Stimulated activated naive CD8-positive, alpha-beta T cell treated with anti-CD3 and anti-CD28 coated beads, Interleukin-15, Interleukin-2, amounts not matched to agents 100 ng/mL and 50 ng/mL, for 24 hours (primary cell): ENCODE measurements at regions not wholly inside any gene's neighbourhood (a gene's known extent, or its start where the extent isn't known, plus 50 kb on each side); places are given as distances from the start of the nearest gene placed in this dataset.
"Not testable (repeated sequence)": the region's sequence is repeated elsewhere in the genome, so short reads cannot be mapped to it uniquely, and the experiment has no call there.

Experiments used
- H3K27ac Mint-ChIP-seq: one replicate; pipeline ENCODE4 v1.8.0; 2021; ENCODE audit warnings: mild to moderate bottlenecking, mixed read lengths
- H3K27me3 Mint-ChIP-seq: one replicate; pipeline ENCODE4 v1.8.0; 2021; ENCODE audit warnings: mixed read lengths
- H3K36me3 Mint-ChIP-seq: one replicate; pipeline ENCODE4 v1.8.0; 2021; ENCODE audit warnings: low read depth, mixed read lengths
- H3K4me1 Mint-ChIP-seq: one replicate; pipeline ENCODE4 v1.8.0; 2021; ENCODE audit warnings: low read depth, mixed read lengths
- H3K4me3 Mint-ChIP-seq: one replicate; pipeline ENCODE4 v1.8.0; 2021; ENCODE audit warnings: mild to moderate bottlenecking, mixed read lengths
- H3K9me3 Mint-ChIP-seq: one replicate; pipeline ENCODE4 v1.8.0; 2021; ENCODE audit warnings: mixed read lengths

DNA sequence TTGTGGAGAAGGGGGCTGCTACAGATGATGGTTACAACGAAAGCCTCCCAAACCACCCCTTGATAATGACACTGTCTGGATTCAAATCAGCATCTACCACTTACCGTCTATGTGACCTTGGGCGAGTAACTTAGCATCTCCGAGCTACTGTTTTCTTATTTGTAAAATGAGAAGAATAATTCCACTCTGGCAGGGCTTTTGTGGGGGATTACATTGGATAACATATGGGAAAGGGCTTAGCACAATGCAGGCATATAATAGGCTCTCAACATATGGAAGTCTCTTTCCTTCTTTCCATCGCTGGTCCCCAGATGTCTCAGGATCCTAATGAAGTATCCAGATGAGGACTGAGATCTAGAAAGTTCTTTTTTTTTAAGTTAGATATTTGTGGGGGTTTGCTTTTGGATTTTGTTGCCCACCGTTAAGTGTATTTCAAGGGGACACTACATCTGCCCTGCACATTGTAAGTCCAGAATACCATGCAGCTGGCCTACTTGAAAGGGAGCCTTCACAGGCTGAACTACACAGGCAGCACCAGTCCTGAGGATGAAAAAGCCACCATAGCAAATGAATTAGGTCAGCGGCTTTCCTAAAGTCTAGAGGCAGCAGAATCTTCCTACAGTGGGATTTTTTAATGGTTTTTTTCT is 172.2 kb upstream of the IRF2BP2 start:
- Mint-ChIP-seq H3K27me3 (no peaks in the 10 kb centered on the region), H3K36me3 (no peaks in the 10 kb centered on the region), H3K27ac (no peak overlapping the region), H3K4me1 (no peaks in the 10 kb centered on the region), H3K4me3 (no peak overlapping the region), H3K9me3 (no peaks in the 10 kb centered on the region)

DNA sequence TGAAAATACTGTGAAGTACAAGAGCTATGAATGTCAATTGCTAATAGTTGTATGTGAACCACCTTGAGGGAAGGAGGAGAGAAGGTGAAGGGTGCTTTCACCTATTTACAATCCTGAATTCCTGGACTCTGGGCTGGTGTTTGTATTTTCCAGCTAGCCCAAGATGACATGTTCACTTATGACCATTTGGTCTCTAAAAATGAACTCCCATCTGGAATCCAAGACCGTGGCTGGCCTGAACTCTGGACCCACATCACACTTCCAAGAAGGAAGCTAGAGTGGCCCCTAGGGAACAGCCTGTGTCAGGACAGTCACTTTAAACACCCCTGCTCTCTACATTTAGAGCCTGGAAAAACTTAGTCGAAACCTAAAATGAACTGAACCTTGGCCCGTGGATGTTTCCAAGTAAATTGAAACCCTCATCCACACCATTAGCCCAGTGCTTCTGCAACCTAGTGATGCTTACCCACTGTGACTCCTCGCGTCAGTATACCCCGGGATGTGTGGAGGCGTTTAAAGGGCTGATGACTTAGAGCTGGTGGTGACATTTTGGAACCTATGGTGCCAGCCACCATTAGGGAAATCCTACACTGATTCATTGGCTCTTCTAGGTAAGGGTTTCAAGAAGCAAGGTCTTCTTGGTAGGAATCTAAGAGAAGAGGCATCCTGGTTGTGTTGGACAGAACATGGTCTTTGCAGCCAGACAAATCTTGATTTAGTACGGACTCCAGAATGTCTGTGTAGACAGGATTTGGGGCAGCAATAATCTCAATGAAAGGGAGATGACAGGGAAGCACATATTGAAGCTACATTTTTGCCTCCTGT is 171.5 kb upstream of the IRF2BP2 start:
- no peaks in the 10 kb centered on the region for H3K27me3 Mint-ChIP-seq

DNA sequence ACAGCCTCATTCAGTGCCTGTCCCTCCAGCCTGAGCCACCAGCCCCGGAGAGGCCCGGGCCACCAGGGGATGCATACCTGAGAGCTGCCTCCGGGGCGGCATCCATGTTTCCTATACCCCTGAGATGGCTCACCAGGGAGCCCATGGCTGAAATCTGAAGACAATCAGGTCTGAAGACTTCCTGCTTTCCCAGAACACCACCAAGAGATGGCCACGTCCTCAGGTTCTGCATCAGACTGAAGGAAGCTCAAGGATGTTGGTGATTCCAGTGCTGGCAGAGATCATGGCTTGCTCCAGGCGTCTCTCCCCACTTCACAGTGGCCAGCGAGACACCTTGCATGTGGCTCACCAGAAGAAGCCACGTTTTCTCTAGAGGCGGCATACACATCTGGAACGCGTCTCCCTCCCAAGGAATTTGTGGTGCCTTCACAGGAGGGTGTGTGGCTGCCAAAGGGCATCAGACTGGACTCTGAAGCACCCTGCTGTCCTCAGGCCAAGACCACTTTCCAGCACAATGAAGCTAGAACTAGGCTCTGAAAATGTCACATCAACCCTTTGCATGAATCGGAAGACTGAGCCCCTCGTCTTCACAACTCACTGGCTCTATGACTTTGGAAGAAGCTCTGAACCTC is 170.7 kb upstream of the IRF2BP2 start:
- H3K27me3 Mint-ChIP-seq: no peaks in the 10 kb centered on the region
- H3K27ac Mint-ChIP-seq: no peak overlapping the region
- H3K36me3 Mint-ChIP-seq: no peaks in the 10 kb centered on the region
- no peaks in the 10 kb centered on the region for H3K4me1 Mint-ChIP-seq
- H3K4me3 Mint-ChIP-seq: no peak overlapping the region
- H3K9me3 Mint-ChIP-seq: no peaks in the 10 kb centered on the region

More for the DNA sequence above, 171.5 kb upstream of the IRF2BP2 start:
- Mint-ChIP-seq H3K9me3 (no peaks in the 10 kb centered on the region), H3K4me3 (no peak overlapping the region), H3K36me3 (no peaks in the 10 kb centered on the region), H3K27ac (no peak overlapping the region), H3K4me1 (no peaks in the 10 kb centered on the region)

DNA sequence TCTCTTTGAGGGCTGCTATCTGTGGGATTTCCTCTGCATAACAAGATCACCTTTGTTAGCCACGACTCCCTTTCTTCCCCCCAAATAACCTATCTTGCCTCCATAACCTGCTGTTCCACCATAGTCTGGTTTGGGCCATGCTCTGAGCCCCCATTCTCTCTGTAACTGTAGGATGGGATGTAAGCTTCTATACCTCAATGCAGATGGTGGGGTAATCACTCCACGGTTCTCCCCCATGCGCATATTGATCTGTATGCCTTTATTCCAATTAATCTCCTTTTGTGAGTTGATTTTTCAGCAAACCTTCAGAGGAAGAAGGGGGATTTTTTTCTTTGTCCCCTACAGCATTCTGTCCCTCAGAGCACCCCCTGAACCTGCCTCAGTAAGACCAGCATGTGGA is 170.1 kb upstream of the IRF2BP2 start:
- H3K4me3 Mint-ChIP-seq: no peak overlapping the region
- H3K27me3 Mint-ChIP-seq: no peaks in the 10 kb centered on the region
- H3K36me3 Mint-ChIP-seq: no peaks in the 10 kb centered on the region
- no peak overlapping the region for H3K27ac Mint-ChIP-seq
- no peaks in the 10 kb centered on the region for H3K4me1 Mint-ChIP-seq
- H3K9me3 Mint-ChIP-seq: no peaks in the 10 kb centered on the region

DNA sequence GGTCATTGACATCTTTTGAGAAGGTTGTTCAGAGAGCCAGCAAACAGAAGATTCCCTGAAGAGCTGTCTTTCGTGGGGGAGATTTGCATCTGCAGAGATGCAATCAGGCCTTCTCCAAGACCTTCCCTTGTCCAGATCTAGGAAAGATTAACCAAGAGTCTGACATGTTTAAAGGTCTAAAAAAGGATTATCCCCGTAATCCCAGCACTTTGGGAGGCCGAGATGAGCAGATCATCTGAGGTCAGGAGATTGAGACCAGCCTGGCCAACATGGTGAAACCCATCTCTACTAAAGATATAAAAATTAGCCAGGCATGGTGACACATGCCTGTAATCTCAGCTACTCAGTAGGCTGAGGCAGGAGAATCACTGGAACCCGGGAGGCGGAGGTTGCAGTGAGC is 169.6 kb upstream of the IRF2BP2 start:
- not testable (repeated sequence) for H3K4me3 Mint-ChIP-seq, H3K9me3 Mint-ChIP-seq, H3K36me3 Mint-ChIP-seq, H3K27ac Mint-ChIP-seq, H3K27me3 Mint-ChIP-seq, H3K4me1 Mint-ChIP-seq

DNA sequence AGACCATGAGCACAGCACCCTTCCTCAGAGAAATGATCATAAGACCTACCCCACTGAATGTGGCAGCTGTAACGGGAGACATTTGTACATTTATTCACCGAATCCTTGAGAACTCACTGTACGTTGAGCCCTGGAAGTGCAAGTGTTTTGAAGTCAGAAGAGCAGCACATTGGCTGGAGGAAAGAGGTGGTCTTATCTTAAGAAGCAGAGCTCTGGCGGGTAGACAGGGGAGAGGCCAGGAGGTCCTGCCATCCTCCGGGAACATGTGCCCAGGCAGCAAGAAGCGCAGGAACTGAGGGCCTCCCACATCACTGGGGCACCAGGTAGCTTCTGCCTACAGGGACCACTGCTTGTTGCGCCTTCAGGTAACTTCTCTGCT is 169.2 kb upstream of the IRF2BP2 start:
- Mint-ChIP-seq H3K9me3 (no peaks in the 10 kb centered on the region), H3K27me3 (no peaks in the 10 kb centered on the region), H3K36me3 (no peaks in the 10 kb centered on the region), H3K27ac (no peak overlapping the region), H3K4me3 (no peak overlapping the region), H3K4me1 (no peaks in the 10 kb centered on the region)

DNA sequence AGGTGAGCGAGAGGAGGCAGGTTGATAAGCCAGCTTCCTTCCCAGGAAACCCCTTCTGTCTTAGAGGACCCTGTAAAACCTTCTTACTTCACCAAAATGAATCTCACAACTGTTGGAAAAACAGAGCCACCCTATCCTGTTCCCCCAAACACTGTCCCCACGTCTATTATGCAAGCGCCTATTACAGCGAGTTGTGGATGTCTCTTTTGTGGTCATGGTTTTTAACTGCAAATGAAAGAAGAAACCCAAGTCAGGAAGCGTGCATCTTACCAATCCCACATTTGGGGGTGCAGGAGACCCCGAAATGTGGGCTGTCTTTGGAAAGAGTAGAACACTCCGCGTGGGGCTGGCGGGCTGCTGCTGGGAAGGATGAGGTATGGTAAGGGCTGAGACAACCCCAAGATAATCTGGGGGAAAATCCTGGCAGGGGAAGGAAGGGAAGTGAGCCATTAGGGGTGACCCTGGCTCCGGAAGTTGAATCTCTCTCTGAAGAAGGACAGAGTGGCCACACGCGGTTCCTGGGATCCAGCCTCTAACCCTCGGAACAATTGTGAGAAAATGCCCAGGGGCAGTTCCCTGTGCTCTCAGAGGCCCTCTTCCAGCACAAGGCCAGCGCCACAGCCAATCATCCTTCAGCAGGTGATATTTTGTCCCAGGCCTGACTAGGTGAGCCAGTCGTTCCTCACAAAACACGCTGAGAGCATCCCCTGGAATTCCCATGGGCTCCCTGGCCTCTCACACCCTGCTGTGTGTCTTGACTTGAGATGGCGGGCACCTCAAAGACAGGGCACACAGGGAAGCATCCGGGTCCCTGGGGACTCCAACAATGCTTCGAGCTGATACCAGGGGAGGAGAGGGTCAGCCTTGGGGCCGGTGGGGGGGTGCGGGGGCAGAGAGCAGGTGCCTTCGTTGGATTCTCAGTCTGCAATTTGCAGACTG is 168.5 kb upstream of the IRF2BP2 start:
- Mint-ChIP-seq H3K9me3 (no peaks in the 10 kb centered on the region), H3K4me1 (peaks cover 6% of the 10 kb centered on the region), H3K4me3 (no peak overlapping the region), H3K36me3 (no peaks in the 10 kb centered on the region), H3K27ac (no peak overlapping the region), H3K27me3 (no peaks in the 10 kb centered on the region)

DNA sequence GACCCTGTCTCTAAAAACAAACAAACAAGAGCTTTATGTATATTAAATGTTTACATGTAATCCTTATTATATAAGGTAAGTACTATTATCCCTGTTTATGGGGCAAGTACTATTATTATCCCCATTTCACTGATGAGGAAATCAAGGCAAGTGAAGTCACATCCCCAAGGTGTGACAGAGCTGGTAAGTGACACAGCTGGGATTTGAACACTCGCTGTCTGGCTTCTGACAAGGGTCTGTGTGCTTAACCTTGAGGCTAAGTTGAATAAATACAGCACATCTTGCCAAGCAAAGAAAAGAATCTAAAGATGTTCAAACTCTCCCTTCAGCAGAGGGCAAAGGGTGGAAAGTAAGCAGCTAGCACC is 167.9 kb upstream of the IRF2BP2 start:
- Mint-ChIP-seq H3K36me3 (peaks cover 2% of the 10 kb centered on the region), H3K27me3 (no peaks in the 10 kb centered on the region), H3K4me3 (no peak overlapping the region), H3K9me3 (no peaks in the 10 kb centered on the region), H3K27ac (no peak overlapping the region), H3K4me1 (peaks cover 11% of the 10 kb centered on the region)

DNA sequence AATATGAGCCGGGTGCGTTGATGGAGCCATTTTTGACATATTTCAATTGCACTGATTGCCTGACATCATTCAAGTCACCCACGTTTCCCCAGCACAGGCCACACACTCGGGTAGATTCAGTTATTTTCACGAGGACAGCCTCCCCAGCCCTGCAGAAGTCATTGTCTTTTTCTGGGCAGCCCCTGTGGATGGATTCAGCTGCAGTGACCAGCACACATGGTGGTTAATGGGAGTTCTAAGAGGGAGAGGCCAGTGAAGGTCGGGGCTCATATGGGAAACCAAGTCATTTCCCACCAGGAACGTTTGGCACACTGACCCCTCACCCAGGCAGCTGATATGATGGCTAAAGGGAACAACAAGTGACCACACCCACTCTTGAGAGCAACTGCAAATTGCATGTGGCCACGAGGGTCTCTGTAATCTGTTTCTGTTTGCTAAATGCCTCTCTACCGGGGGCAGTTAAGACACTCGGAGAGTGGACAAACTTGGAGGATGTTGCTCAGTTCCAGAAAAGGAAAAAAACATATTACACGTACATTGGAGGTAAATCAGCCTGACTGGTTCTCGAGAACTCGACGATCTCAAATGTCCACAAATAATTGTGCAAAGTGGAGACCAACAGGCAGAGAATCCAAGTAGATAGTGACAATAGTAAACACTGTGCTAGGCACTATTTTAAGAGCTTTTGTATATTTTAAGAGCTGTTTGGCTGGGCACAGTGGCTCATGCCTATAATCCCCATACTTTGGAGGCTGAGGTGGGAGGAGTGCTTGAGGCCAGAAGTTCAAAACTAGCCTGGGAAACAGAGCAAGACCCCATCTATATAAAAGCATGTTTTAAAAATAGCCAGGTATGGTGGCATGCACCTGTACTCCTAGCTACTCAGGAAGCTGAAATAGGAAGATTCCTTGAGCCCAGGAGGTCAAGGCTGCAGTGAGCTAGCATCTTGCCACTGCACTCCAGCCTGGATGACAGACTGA is 167.2 kb upstream of the IRF2BP2 start:
- peaks cover 4% of the 10 kb centered on the region for H3K36me3 Mint-ChIP-seq
- H3K9me3 Mint-ChIP-seq: no peaks in the 10 kb centered on the region
- peaks cover 18% of the 10 kb centered on the region for H3K4me1 Mint-ChIP-seq
- H3K27me3 Mint-ChIP-seq: no peaks in the 10 kb centered on the region
- H3K4me3 Mint-ChIP-seq: no peak overlapping the region
- H3K27ac Mint-ChIP-seq: no peak overlapping the region

DNA sequence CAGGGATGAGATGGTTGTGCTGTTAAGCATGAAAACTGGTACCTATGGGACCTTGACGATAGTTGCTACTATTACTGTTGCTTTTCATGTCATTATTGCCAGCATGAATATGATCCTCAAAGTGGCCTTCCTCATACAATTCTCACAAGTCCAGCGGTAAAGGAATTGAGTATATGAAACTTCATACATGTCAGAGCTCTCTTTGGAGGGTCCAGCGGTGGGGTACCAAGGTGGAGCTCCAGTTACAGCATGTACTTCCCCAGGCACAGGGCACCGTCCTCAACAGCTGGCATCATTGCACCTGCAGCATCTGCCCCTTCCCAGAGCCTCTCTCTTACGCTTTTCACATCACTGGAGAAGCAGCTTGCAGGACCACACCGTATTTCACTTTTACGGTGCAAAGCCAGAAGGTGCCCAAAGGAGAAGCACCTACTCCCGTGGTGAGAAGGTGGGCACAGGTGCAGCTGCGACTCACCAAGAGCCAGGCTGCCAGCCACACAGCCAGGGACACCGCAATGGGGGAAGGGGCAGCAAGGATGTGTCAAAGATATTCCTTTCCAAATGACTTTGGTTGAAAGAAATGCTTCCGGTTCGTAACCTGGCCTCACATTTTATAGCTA is 166.4 kb upstream of the IRF2BP2 start:
- H3K27ac Mint-ChIP-seq: no peak overlapping the region
- H3K36me3 Mint-ChIP-seq: peaks cover 4% of the 10 kb centered on the region
- peaks cover 26% of the 10 kb centered on the region for H3K4me1 Mint-ChIP-seq
- no peak overlapping the region for H3K4me3 Mint-ChIP-seq
- H3K9me3 Mint-ChIP-seq: no peaks in the 10 kb centered on the region
- no peaks in the 10 kb centered on the region for H3K27me3 Mint-ChIP-seq

DNA sequence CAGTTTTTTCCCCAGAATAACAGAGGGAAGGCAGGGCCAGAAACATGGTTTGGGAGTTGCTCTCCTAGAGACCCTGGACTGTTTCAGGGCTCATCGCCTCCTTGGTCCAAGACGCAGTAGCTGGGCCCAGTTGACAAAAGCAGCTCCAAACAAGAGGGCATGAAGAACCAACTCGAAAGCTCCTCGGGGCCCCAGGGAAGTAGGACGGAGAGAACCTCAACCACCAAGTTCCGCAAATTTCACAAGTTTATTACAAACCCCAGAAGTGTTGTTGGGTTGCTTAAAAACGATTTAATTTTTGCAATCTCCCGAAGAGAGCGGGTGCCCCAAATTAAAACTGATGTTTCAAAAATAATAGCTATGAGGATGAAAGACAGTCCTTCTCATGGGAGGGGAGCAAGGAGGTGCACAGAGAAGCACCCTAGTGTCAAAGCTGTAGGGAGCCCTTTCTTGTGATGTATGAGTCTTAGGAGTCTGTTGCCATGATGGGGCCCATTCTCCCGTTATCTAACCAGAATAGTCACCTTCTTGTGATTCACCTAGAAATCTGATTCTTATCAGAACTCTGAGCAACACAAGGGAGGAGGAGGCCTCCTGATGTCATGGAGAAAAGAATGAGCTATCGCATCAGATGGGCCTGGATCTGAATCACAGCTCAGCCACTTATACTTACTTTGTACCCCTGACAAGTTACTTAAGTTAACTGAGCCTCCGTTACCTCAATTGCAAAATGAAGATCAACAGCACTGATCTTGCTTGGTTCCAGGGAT is 165.7 kb upstream of the IRF2BP2 start:
- Mint-ChIP-seq H3K4me1 (peaks cover 33% of the 10 kb centered on the region), H3K27me3 (no peaks in the 10 kb centered on the region), H3K27ac (no peak overlapping the region), H3K4me3 (no peak overlapping the region), H3K36me3 (peaks cover 4% of the 10 kb centered on the region), H3K9me3 (no peaks in the 10 kb centered on the region)

DNA sequence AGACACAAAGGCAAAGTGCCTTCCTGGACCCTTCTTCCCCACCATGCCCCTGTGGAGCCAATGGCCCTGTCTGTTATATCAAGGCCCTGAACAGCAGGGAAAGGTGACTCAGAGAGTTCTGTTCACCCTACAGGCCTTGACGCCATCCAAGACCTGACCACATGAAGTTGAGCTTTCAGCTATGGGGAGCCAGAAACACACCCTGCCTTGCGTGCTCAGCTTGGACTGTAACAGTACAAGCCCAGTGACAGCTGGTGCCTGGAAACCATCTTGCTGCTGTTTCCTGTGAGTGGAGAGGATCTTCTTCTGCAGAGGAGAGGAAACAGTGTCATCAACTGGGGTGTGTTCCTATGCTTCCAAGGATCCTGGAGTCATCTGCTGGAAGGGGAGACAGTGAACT is 165.0 kb upstream of the IRF2BP2 start:
- H3K9me3 Mint-ChIP-seq: no peaks in the 10 kb centered on the region
- no peaks in the 10 kb centered on the region for H3K27me3 Mint-ChIP-seq
- no peak overlapping the region for H3K27ac Mint-ChIP-seq
- H3K36me3 Mint-ChIP-seq: peaks cover 4% of the 10 kb centered on the region
- peaks cover 39% of the 10 kb centered on the region for H3K4me1 Mint-ChIP-seq
- no peak overlapping the region for H3K4me3 Mint-ChIP-seq
